ENCODE measurements at regions not wholly inside any gene's neighbourhood (a gene's known extent, or its start where the extent isn't known, plus 50 kb on each side); places are given as distances from the start of the nearest gene placed in this dataset.

DNA sequence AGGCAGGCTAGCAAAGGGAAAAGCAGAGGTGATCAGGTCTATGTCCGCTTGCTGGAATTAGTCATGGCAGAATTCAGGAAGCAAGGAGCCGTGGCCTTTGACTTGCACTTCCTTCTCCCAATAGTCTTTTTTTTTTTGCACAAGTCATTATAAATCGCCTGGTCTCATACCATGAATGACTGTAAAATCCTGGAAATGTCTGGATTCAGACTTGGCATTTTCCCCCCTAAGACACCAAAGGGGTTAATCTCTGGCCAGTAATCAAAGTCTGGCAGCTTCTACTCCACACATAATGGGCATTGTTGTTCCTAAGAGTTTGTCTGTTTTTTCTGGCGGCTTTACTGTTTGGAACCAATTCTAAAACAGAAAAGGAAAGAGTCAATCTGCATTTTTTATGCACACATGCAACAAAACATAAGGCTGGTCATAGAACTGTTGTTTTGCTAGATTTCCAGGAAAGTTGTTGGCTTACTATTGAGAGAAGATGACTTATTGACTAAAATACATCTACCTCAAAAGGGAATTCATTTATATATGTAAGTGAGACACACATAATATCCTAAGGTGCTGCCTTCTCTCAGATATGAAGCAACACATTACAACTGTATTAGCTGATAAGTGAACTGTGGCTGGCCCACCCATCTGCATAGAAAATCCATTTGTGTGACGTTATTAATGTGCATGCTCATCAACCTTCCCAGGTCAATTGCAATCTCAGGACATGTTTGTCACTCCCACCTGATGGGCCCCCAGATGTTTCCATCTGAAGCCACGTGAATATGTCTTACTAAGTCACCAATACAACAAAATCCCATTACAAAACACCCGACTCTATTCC lies 157.3 kb downstream of the BTG1 start:
- TF ChIP-seq, protein P1, sequence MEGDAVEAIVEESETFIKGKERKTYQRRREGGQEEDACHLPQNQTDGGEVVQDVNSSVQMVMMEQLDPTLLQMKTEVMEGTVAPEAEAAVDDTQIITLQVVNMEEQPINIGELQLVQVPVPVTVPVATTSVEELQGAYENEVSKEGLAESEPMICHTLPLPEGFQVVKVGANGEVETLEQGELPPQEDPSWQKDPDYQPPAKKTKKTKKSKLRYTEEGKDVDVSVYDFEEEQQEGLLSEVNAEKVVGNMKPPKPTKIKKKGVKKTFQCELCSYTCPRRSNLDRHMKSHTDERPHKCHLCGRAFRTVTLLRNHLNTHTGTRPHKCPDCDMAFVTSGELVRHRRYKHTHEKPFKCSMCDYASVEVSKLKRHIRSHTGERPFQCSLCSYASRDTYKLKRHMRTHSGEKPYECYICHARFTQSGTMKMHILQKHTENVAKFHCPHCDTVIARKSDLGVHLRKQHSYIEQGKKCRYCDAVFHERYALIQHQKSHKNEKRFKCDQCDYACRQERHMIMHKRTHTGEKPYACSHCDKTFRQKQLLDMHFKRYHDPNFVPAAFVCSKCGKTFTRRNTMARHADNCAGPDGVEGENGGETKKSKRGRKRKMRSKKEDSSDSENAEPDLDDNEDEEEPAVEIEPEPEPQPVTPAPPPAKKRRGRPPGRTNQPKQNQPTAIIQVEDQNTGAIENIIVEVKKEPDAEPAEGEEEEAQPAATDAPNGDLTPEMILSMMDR (IDR thresholded peaks at IDR 0.05; ENCODE audit: insufficient read depth, low read length, poor library complexity, severe bottlenecking) = no peak
- no peaks in the 10 kb centered on the region for H3K27me3 ChIP-seq (ENCODE audit: control insufficient read depth, insufficient read depth, low read length)
- DNase-seq (ENCODE audit: low read depth) = no peak
- no peak overlapping the region for H3K4me3 ChIP-seq (ENCODE audit: low read depth, low read length)
- no peaks in the 10 kb centered on the region for H3K36me3 ChIP-seq (ENCODE audit: control insufficient read depth, insufficient read depth, low read length)

DNA sequence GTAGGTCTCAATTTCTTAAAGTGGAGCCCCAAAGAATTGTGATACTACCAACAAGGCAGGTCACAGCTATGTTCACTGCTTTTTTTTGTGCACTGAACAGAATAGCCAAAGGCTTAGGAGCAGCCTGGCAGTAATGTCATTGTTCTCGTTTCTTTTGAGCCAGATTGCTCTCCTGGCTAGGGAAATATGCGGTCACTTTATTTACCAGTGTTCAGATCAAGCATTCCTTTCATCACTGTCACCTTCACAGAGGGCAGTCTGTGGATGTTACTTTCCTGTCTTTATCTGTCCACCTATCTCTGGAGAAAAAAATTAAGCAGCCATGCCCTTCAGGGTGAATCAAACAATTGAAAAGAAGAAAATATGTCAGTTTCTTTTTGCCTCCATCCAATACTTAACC lies 159.6 kb downstream of the BTG1 start:
- no peak for DNase-seq (ENCODE audit: low read depth)
- no peaks in the 10 kb centered on the region for H3K27me3 ChIP-seq (ENCODE audit: control insufficient read depth, insufficient read depth, low read length)
- H3K4me3 ChIP-seq (ENCODE audit: low read depth, low read length) = no peak overlapping the region
- TF ChIP-seq, protein P1 (IDR thresholded peaks at IDR 0.05; ENCODE audit: insufficient read depth, low read length, poor library complexity, severe bottlenecking) = no peak
- no peaks in the 10 kb centered on the region for H3K36me3 ChIP-seq (ENCODE audit: control insufficient read depth, insufficient read depth, low read length)

DNA sequence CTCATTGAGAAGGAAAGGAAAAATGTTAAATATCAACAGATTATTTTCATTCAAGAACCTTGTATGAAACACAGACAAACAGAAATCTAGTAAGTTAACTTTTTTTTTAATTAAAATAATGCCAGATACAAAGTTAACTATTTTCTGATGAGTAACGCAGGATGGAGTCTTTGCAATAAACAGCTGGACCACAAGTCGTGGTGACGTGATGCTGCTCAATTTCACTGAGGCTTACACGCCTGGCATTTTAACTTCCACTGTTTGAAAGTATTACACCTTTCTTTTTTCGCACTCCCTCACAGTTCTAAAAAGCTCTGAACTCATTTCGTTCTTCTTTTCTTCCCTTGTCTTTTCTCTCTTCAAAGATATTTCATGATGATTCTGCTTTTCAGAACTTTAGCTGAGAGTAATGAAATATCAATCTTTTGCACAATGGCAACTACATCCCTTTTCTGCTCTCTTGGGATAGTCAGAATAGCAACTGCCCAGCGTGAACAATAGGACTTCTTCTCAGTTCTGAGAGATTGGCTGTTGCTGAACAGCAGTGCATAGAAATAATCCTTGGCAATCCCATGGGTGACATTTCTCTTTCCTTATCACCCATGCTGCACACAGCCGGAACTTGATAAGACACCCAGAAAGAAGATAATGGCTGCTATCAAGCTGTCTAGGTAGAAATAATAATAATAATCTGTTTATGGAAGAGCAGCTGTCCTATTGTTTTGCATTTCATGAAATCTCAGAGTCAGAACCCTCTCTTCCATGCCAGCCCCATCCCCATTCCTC lies 160.5 kb downstream of the BTG1 start:
- H3K27me3 ChIP-seq (ENCODE audit: control insufficient read depth, insufficient read depth, low read length) = no peaks in the 10 kb centered on the region
- H3K36me3 ChIP-seq (ENCODE audit: control insufficient read depth, insufficient read depth, low read length) = no peaks in the 10 kb centered on the region
- no peak overlapping the region for H3K4me3 ChIP-seq (ENCODE audit: low read depth, low read length)
- TF ChIP-seq, protein P1 (IDR thresholded peaks at IDR 0.05; ENCODE audit: insufficient read depth, low read length, poor library complexity, severe bottlenecking) = no peak
- no peak for DNase-seq (ENCODE audit: low read depth)

DNA sequence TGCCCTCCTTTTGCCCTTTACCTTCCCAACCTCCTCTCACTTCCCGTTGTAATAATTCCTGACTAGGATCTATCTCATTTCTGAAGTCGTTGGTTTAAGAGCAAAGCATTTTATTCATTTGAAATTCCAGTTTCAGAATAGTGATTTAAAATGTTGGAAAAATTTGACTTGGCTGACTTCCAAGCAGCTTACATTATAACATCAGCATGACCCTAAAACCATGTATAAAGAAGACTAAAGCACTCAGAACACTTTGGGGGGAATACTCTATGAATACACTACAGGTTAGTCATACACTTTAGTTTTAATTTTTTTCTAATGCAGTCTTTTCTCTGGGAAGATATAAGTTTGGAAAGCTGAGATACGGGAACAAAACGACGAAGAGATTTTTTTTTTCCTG lies 161.1 kb downstream of the BTG1 start:
- H3K36me3 ChIP-seq (ENCODE audit: control insufficient read depth, insufficient read depth, low read length) = no peaks in the 10 kb centered on the region
- no peak for DNase-seq (ENCODE audit: low read depth)
- H3K27me3 ChIP-seq (ENCODE audit: control insufficient read depth, insufficient read depth, low read length) = no peaks in the 10 kb centered on the region

DNA sequence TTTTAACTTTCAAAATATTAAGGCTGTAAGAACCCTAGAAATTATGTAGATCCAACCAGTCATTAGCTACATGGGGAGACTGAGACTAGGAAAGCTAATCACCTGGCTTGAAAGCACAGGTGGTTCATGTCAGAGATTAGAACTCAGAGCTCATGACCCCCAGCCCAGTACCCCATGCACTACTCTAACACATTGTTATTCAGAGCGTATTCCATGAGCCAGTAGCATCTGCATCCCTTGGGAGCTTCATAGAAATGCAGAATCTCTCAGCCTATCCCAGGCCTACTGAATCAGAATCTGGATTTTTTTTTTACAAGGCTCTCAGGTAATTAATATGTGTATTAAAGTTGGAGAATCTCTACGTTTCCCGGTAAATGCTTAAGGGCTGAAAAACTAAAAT lies 161.7 kb downstream of the BTG1 start:
- Histone ChIP-seq H3K4me3 (ENCODE audit: low read depth, low read length) (no peak overlapping the region), H3K36me3 (ENCODE audit: control insufficient read depth, insufficient read depth, low read length) (no peaks in the 10 kb centered on the region), H3K27me3 (ENCODE audit: control insufficient read depth, insufficient read depth, low read length) (no peaks in the 10 kb centered on the region)
- DNase-seq (ENCODE audit: low read depth) = no peak
- TF ChIP-seq, protein P1 (IDR thresholded peaks at IDR 0.05; ENCODE audit: insufficient read depth, low read length, poor library complexity, severe bottlenecking) = no peak

More for the DNA sequence above, 161.1 kb downstream of the BTG1 start:
- no peak overlapping the region for H3K4me3 ChIP-seq (ENCODE audit: low read depth, low read length)
- TF ChIP-seq, protein P1 (IDR thresholded peaks at IDR 0.05; ENCODE audit: insufficient read depth, low read length, poor library complexity, severe bottlenecking) = no peak
